Amniotic stem cell (primary cell): ENCODE measurements at regions not wholly inside any gene's neighbourhood (a gene's known extent, or its start where the extent isn't known, plus 50 kb on each side); places are given as distances from the start of the nearest gene placed in this dataset.

Source experiments
- DNase-seq: peaks from one replicate; lab custom pipeline; 2025; lab: John Stamatoyannopoulos, UW

DNA sequence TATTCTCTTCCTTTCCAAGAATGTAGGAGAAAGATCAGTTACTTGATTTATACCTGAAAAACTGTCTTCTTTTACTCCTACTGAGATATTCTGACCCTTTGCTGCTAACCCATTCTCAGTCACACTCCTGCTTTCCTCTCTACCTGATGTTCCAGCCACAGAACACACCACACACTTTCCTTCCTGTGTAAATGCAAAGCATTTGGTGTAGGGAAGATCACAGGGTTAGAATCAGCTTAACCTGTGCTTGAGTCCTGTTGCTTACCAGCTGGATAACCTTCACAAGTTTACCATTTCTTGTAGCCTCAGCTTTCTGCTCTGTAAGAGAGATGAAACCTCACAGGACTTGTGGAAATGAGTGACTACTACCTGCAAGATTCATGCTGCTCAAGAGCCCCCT lies 489.8 kb upstream of the GOLIM4 start:
- no peak for DNase-seq

GRCh38 chr3:168583977-168584376 lies 488.3 kb upstream of the GOLIM4 start:
- no peak for DNase-seq

- no peak for DNase-seq
Observed at GRCh38 chr3:168582503-168582902, 486.8 kb upstream of the GOLIM4 start.

GRCh38 chr3:168581771-168582225 lies 486.1 kb upstream of the GOLIM4 start:
- DNase-seq = no peak

GRCh38 chr3:168579010-168579409 lies 483.3 kb upstream of the GOLIM4 start:
- no peak for DNase-seq

- DNase-seq = no peak
Observed at GRCh38 chr3:168575750-168576149, 480.0 kb upstream of the GOLIM4 start.

GRCh38 chr3:168574455-168575158 lies 478.9 kb upstream of the GOLIM4 start:
- DNase-seq = no peak

- no peak for DNase-seq
Observed at GRCh38 chr3:168570404-168571155, 474.9 kb upstream of the GOLIM4 start.

DNA sequence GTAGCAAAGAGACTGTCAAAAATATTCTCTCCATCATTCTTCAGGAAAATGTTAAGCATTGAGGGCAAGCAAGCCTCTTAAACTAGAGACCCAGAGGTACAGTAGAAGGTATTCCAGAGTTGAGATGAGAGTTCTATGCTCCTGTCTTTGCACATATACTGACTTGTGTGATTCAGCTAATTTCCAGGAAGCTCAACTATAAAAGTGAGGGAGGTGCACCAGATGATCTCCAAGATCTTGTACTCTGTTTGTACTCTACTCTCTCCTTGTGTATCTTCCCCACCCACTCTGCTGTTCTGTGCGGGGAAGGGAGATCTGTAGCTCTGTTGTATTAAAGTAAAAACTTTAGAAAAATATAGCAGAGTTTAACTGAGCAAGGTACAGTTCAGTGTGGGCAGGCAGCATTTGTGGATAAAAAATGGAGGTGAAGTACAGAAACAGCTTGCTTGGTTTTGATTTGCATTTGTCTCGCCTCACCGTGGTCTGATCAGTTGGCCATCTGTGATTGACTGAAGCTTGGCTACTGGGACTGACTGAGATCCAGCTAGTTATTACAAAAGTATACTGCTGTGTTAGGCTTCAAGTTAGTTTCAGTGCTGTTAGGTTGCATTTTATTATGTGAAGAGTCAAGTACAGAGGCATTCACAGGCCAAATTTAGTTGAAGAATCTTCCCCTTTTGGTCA lies 463.1 kb upstream of the GOLIM4 start:
- no peak for DNase-seq

- DNase-seq = no peak
Observed at GRCh38 chr3:168552251-168552650, 456.5 kb upstream of the GOLIM4 start.

DNA sequence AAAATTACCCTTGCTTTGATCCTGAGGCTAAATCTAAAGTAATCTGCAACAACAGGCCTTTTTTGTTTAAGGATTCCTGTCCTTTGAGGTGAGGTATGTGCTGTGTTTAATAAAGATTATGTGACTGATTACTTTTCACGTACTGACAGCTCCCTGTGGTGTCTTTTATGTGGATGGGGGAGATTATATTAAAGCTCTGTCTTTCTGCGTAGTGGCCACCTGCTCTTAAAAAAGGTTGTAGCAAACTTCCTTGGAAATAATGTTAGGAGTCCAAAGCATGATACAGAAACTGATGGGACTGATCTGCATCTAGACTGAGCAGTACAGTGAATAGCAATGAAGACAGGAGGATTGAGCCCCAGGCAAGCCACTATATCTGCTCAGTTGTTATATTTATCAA lies 453.0 kb upstream of the GOLIM4 start:
- no peak for DNase-seq

GRCh38 chr3:168546707-168547106 lies 451.0 kb upstream of the GOLIM4 start:
- no peak for DNase-seq

GRCh38 chr3:168545591-168545990 lies 449.9 kb upstream of the GOLIM4 start:
- no peak for DNase-seq

DNA sequence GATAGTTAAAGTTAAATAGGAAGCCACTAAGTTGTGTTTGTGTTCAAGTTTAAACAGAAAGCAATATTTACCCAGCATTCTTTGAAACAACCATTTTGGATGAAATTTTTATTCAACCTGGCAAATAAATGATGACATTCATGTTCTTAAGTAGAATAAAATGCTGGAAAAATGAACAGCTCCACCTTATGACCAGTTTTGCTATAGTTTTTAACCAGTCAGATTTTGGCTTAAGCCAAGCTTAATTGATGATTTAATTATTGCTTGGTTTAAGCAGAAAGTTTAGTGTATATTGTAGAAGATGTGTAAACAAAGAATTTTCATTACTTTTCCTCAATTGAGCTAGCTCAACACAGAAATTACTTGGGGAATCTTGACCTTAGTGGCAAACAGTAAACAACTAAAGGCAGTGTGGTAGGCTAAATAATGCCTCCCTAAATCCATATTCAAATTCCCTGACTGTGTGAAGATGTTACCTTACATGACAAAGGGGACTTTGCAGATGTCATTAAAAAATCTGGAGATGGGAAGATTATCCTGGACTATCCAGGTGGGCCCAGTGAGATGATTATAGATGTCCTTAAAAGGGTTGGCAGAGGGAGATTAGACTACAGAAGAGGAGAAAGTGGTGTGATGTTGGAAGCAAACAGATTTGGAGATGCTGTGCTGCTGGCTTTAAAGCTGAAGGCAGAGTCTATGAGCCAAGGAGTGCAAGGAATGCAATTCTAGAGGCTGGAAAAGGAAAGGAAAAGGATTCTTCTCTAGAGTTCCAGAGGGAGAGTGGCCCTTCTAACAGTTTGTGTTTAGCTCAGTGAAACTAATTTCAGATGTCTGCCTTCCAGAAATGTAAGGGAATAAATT lies 448.6 kb upstream of the GOLIM4 start:
- no peak for DNase-seq

DNA sequence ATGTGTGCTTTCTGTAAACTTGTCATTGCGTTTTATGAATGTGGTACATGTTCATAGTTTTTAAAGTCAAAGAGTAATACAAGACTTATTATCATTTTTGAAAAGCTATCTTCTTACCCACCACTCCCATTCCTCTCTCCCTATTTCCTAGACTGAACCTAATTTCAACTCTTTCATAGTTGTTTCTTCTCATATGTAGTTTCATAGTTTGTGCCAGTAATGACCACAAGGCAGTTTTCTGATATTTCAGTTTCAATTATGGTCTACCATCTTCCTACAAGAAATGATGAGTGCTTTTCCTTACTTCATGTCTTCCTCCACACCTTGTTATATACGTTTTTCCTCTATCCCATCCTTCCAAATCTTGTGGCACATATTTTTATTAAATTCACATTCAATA lies 445.0 kb upstream of the GOLIM4 start:
- DNase-seq = no peak

- DNase-seq = no peak
Observed at GRCh38 chr3:168539909-168540308, 444.2 kb upstream of the GOLIM4 start.

- DNase-seq = no peak
Observed at GRCh38 chr3:168534761-168535160, 439.0 kb upstream of the GOLIM4 start.

GRCh38 chr3:168533600-168533999 lies 437.9 kb upstream of the GOLIM4 start:
- no peak for DNase-seq

DNA sequence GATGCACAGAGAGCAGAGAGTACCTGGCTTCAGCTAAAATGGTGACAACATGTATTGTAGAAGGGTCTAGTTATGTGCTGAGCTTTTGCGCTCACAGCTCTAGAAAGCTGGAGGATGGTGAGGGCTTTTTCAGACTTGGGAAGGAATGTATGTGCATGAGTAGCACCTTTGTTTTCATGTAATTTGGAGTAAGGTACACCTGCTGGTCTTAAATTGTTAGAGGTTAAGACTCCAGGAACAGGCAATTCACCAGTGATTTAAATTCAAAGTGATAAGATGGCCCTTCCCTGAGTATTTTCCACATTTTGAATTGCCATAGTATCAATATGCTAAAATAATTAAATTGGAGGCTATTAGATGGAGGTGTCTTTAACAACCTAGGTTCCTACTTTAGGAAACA lies 436.4 kb upstream of the GOLIM4 start:
- no peak for DNase-seq

GRCh38 chr3:168531116-168531515 lies 435.4 kb upstream of the GOLIM4 start:
- DNase-seq = no peak

DNA sequence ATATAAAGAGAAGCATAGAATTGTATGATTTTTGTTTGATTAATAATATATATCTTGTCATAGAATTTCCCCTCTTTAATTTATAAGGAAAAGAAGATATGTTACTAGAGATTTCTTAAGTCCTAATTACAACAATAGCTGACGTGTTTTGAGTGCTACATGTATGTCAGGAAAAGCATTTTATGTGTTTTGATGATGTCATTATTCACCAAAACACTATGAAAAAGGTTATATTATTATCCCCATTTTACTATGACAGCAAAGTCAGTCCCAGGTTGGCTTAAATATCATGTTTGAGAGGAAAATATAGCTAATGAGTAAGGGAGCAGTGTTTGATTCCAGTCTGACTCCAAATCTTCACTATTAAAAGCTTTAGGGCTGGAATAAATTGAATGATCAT lies 428.4 kb upstream of the GOLIM4 start:
- DNase-seq = no peak
